ENCODE measurements at regions not wholly inside any gene's neighbourhood (a gene's known extent, or its start where the extent isn't known, plus 50 kb on each side); places are given as distances from the start of the nearest gene placed in this dataset.

DNA sequence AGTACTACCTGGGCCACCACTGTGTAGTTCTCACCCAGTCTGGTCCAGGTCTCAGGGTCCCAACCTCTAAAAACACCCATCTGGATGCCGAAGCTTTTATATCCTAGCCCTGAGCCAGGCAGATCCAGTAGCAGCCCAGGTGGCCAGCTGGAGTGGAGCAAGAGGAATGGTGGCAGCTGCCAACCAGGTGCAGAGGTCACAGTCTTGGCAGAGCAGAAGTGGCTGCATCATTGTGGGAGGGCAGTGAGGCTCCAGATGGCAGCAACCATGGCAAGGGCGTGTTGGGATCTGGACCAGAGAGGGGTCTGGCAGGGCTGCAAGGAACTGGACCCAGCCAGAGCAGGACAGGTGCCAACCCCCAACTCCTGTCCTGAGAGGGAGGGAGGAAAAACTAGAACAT lies 72.2 kb upstream of the AGAP1 start:
- TF ChIP-seq CTCF (IDR thresholded peaks at IDR 0.05; ENCODE audit: insufficient read depth, low read length) (no peak), REST (IDR thresholded peaks at IDR 0.05; ENCODE audit: insufficient replicate concordance, low read depth) (no peak)
